ENCODE measurements at regions not wholly inside any gene's neighbourhood (a gene's known extent, or its start where the extent isn't known, plus 50 kb on each side); places are given as distances from the start of the nearest gene placed in this dataset.

- FAIRE-seq (no peak), DNase-seq (ENCODE audit: low spot score in 2 of 2) (no peak)
Measured at GRCh38 chr1:36743286-36744005, 260.7 kb upstream of the CSF3R start.

GRCh38 chr1:36741066-36741465 is 258.4 kb upstream of the CSF3R start:
- FAIRE-seq (no peak), DNase-seq (ENCODE audit: low spot score in 2 of 2) (no peak)

DNA sequence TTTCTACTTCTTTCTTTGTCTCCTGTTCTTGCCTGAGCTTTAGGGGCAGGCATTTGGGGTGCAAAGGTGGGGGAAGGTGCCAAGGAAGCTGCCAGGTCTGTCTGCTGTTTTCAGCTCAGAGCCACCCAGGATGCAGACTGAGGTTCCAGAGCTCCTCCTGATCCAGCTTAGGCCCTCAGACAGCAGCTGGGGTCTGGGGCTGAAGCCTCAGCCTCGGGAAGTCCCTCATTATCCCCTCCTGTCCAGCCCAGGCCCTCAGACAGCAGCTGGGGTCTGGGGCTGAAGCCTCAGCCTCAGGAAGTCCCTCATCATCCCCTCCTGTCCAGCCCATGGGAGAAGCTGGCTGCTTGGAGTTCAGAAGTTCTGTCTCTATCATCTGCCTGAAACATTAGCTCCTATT is 257.7 kb upstream of the CSF3R start:
- no peak for FAIRE-seq
- DNase-seq (ENCODE audit: low spot score in 2 of 2): no peak

- FAIRE-seq: no peak
- DNase-seq (ENCODE audit: low spot score in 2 of 2): no peak
Measured at GRCh38 chr1:36739703-36740289, 257.1 kb upstream of the CSF3R start.

- no peak for FAIRE-seq
- no peak for DNase-seq (ENCODE audit: low spot score in 2 of 2)
Measured at GRCh38 chr1:36738245-36738644, 255.5 kb upstream of the CSF3R start.

DNA sequence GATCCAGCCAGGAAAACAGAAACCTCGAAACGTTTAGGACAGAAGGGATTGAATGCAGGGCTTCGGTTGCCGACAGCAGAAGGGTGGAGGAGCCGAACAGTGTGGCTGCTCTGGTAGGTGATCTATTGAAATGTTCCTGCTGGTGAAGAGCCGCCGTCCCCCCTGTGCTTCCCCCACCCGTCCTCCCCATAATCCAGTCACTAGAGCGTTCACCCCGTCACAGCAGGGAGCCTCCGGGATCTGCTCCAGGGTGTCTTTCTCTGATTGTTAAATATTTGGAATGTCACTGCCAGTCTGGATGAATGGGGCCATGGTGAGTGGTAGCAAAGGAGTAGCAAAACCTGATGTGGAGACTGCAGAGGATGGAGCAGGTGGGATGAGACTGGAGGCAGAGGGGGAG is 255.1 kb upstream of the CSF3R start:
- DNase-seq (ENCODE audit: low spot score in 2 of 2): no peak
- FAIRE-seq: no peak

GRCh38 chr1:36737038-36737555 is 254.4 kb upstream of the CSF3R start:
- FAIRE-seq (no peak), DNase-seq (ENCODE audit: low spot score in 2 of 2) (no peak)

GRCh38 chr1:36735939-36736730 is 253.4 kb upstream of the CSF3R start:
- no peak for FAIRE-seq
- no peak for DNase-seq (ENCODE audit: low spot score in 2 of 2)

DNA sequence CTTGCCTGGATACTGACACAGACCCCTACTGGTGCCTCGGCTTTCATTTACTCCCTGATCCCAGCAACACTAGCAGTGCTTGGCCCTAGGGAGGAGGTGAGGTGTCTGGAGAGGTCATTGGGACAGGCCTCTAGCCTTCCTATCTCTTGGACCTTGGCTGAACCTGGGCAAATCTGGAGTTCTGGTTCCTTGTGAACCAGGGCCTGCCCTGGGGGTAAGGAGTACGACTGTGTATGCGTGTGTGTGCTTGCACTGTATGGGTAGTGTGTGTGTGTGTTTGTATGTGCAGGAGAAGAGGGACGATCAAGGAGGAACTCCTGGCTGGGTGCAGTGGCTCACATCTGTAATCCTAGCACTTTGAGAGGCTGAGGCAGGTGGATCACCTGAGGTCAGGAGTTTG is 252.7 kb upstream of the CSF3R start:
- DNase-seq (ENCODE audit: low spot score in 2 of 2) (no peak), FAIRE-seq (no peak)

GRCh38 chr1:36734356-36734755 is 251.6 kb upstream of the CSF3R start:
- FAIRE-seq (no peak), DNase-seq (ENCODE audit: low spot score in 2 of 2) (no peak)

- no peak for DNase-seq (ENCODE audit: low spot score in 2 of 2)
- no peak for FAIRE-seq
Measured at GRCh38 chr1:36733748-36734147, 251.0 kb upstream of the CSF3R start.

DNA sequence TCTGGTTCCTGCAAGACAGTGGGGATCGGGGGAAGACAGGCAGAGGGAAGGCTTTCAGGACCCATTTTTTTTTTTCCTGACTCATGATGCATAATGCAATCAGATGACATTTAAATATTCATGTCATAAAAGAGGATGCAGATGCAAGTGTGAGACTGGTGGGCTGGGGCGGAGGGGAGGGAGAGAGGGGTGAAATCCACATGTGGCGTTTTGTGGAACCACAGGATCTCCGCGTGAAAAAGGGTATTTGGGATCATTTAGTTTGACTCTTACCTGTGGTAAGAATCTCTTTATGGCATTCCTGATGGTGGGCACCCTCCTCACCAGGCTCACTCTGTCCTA is 249.3 kb upstream of the CSF3R start:
- DNase-seq (ENCODE audit: low spot score in 2 of 2): no peak
- no peak for FAIRE-seq

DNA sequence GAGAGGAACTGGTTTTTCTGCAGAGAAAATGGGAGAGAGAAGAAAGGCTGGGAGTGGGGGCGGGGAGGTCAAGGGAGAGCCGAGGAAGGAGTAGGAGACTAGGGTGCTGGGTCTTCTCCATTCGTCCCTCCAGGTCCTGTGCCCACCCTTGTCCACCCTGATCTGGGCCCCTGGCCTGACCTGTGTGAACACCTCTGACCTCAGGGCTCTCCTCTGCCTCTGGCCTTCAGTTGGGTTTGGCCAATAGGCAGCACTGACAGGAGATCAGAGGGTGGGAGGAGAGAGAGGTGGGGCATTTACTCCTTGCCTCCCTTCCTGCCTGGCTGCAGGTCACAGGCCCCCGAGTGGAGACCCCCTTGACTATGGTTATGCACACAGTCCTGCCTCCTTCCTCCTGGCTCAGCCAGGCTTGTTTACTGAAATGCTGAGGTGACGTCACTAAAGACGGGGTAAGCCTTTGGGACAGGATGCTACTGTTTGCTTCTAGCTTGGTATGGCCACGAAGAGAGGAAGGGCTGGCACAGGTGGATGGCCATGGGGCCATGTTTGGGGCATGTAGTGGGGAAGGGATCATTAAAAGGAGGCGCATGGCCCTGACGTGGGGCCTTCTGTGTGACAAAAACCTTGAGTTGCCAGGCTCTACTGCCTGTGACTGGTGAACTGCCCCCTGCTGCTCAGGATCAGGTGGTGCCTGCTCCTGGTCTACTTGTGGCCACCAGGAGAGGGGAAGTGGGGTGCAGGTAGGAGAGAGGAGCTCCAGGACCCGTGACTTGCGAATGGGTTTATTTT is 248.7 kb upstream of the CSF3R start:
- DNase-seq (ENCODE audit: low spot score in 2 of 2): no peak
- no peak for FAIRE-seq

GRCh38 chr1:36730599-36730998 is 247.9 kb upstream of the CSF3R start:
- FAIRE-seq (no peak), DNase-seq (ENCODE audit: low spot score in 2 of 2) (no peak)

- DNase-seq (ENCODE audit: low spot score in 2 of 2) (no peak), FAIRE-seq (no peak)
Measured at GRCh38 chr1:36729716-36730510, 247.2 kb upstream of the CSF3R start.

- DNase-seq (ENCODE audit: low spot score in 2 of 2) (no peak), FAIRE-seq (no peak)
Measured at GRCh38 chr1:36729289-36729688, 246.6 kb upstream of the CSF3R start.

DNA sequence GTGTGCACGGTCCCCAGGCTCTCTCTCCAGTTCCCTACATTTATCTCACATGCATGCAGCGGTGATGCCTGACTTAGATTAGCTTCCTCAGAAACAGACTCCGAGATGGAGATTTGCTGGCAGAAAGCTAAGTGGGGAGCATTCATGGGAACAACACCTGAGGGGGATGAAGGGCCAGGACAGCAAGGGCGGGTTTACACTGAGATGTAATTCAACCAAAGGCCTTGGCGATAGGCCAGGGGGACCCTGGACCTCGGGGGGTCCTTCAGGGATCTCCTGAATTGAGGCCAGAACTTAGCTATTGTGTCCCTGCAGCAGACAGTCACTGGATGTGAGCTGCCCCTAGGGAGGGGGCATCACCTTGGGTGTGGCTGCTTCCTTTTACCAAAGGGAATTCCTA is 246.1 kb upstream of the CSF3R start:
- DNase-seq (ENCODE audit: low spot score in 2 of 2): no peak
- FAIRE-seq: no peak

DNA sequence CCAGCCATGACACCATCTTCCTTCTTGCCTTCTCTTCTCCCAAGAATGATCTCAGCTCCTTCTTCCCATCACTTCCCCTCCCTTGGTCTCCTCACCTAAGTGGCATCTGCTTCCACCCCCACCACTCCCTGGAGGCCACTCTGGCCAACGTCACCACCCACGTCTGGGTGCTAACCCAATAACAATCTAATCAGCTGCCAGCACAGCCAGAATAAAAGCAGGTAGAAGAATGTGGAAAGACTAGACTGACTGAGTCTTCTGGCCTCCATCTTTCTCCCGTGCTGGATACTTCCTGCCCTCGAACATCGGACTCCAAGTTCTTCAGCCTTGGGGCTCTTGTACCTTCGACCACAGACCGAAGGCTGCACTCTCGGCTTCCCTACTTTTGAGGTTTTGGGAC is 245.3 kb upstream of the CSF3R start:
- FAIRE-seq: no peak
- no peak for DNase-seq (ENCODE audit: low spot score in 2 of 2)

DNA sequence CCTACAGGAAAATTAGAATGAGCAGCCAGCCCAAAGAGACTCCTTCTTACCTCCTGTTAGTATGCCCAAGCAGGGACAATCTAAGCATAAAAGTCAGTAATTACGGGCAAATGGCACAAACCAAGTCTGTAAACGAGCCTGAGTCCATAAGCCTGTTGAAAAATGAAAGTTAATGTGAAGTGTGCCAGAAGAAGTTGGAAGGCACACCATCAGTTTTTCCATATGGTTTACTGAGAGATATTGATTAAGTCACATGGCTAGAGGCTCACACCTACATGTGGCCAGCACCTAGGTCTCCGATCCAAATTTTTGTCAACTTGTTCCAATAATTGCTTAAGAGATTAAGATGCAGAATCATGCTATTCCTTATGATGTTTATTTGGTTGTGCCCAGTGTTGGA is 242.4 kb upstream of the CSF3R start:
- FAIRE-seq: no peak
- DNase-seq (ENCODE audit: low spot score in 2 of 2): no peak

- no peak for FAIRE-seq
- no peak for DNase-seq (ENCODE audit: low spot score in 2 of 2)
Measured at GRCh38 chr1:36723813-36724212, 241.1 kb upstream of the CSF3R start.

Data from frontal cortex (tissue), 3 donors.